ENCODE measurements at regions not wholly inside any gene's neighbourhood (a gene's known extent, or its start where the extent isn't known, plus 50 kb on each side); places are given as distances from the start of the nearest gene placed in this dataset.
"Not testable (repeated sequence)": the region's sequence is repeated elsewhere in the genome, so short reads cannot be mapped to it uniquely, and the experiment has no call there.

- DNase-seq: no peak
Observed at GRCh38 chr7:68200051-68200670, 1203.5 kb downstream of the TYW1 start.

GRCh38 chr7:68203251-68203650 is 1206.6 kb downstream of the TYW1 start:
- no peak for DNase-seq

GRCh38 chr7:68205826-68206225 is 1209.2 kb downstream of the TYW1 start:
- DNase-seq: no peak

- DNase-seq: no peak
Observed at GRCh38 chr7:68206946-68207485, 1210.4 kb downstream of the TYW1 start.

- no peak for DNase-seq
Observed at GRCh38 chr7:68207676-68208075, 1211.0 kb downstream of the TYW1 start.

- DNase-seq: no peak
Observed at GRCh38 chr7:68209486-68209885, 1212.9 kb downstream of the TYW1 start.

- no peak for DNase-seq
Observed at GRCh38 chr7:68213838-68214237, 1217.2 kb downstream of the TYW1 start.

- no peak for DNase-seq
Observed at GRCh38 chr7:68216051-68216450, 1219.4 kb downstream of the TYW1 start.

GRCh38 chr7:68217426-68217825 is 1220.8 kb downstream of the TYW1 start:
- no peak for DNase-seq

- no peak for DNase-seq
Observed at GRCh38 chr7:68218461-68218860, 1221.8 kb downstream of the TYW1 start.

- DNase-seq: no peak
Observed at GRCh38 chr7:68222311-68222710, 1225.7 kb downstream of the TYW1 start.

GRCh38 chr7:68224041-68224741 is 1227.6 kb downstream of the TYW1 start:
- no peak for DNase-seq

- DNase-seq: not testable (repeated sequence)
Observed at GRCh38 chr7:68231011-68231410, 1234.4 kb downstream of the TYW1 start.

GRCh38 chr7:68235937-68236336 is 1239.3 kb downstream of the TYW1 start:
- no peak for DNase-seq

- DNase-seq: no peak
Observed at GRCh38 chr7:68238204-68238805, 1241.7 kb downstream of the TYW1 start.

- DNase-seq: no peak
Observed at GRCh38 chr7:68243128-68243527, 1246.5 kb downstream of the TYW1 start.

- DNase-seq: no peak
Observed at GRCh38 chr7:68244389-68244788, 1247.8 kb downstream of the TYW1 start.

GRCh38 chr7:68245688-68246087 is 1249.1 kb downstream of the TYW1 start:
- no peak for DNase-seq

- DNase-seq: no peak
Observed at GRCh38 chr7:68246189-68246633, 1249.6 kb downstream of the TYW1 start.

- DNase-seq: no peak
Observed at GRCh38 chr7:68247126-68247525, 1250.5 kb downstream of the TYW1 start.

GRCh38 chr7:68247571-68247970 is 1250.9 kb downstream of the TYW1 start:
- no peak for DNase-seq

- DNase-seq: no peak
Observed at GRCh38 chr7:68248973-68249372, 1252.3 kb downstream of the TYW1 start.

- no peak for DNase-seq
Observed at GRCh38 chr7:68249611-68250010, 1253.0 kb downstream of the TYW1 start.

GRCh38 chr7:68250143-68250542 is 1253.5 kb downstream of the TYW1 start:
- DNase-seq: no peak

All from CD4-positive, alpha-beta T cell treated with Interleukin-17A for 1 hour (primary cell).